ENCODE measurements at regions not wholly inside any gene's neighbourhood (a gene's known extent, or its start where the extent isn't known, plus 50 kb on each side); places are given as distances from the start of the nearest gene placed in this dataset.

DNA sequence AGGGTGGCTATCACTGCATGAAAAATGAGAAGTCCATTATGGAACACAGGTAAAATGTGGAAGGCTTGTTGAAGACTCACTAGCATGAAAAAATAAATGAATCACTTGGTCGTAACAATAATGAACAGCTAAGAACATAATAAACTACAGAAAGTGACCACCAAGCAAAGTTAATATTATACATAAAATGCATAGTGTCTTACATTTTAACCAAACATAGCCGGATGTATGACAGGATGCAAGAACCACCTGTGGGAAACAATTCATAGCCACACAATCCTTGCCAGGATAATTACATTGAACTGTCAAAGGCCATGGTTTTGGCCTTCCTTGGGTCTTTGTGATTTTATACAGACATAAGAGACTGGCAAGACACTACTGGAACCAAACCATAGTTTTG, 81.9 kb upstream of the ATXN3L start:
- Histone ChIP-seq H2BK120ac (ENCODE audit: low read depth, low read length, poor library complexity, severe bottlenecking) (no peak overlapping the region), H3K18ac (ENCODE audit: insufficient read length, low read depth, low read length) (no peak overlapping the region), H3K4me1 (ENCODE audit: insufficient read depth, low read length) (peaks cover 5% of the 10 kb centered on the region; the same call in 1 of the 2 replicates), H3K27me3 (ENCODE audit: insufficient read depth, low read length) (no peaks in the 10 kb centered on the region), H3K56ac (ENCODE audit: insufficient read length, low read depth, low read length) (no peak overlapping the region), H4K5ac (ENCODE audit: insufficient read length, low read depth, low read length) (no peak overlapping the region), H3K14ac (ENCODE audit: insufficient read depth, low read length) (no peak overlapping the region), H3K9me3 (ENCODE audit: control insufficient read depth, low read depth, low read length) (no peaks in the 10 kb centered on the region), H3K79me2 (ENCODE audit: insufficient read depth, low read length) (no peaks in the 10 kb centered on the region), H2BK12ac (ENCODE audit: insufficient read length, low read depth, low read length) (no peak overlapping the region), H2BK15ac (ENCODE audit: low read depth, low read length) (no peak overlapping the region), H2BK20ac (ENCODE audit: low read depth, low read length, poor library complexity, severe bottlenecking) (no peak overlapping the region), H3K4me2 (ENCODE audit: insufficient read depth, insufficient read length, low read length) (no peak overlapping the region), H3T11ph (ENCODE audit: low read length) (no peak overlapping the region), H2AFZ (ENCODE audit: low read length) (no peak overlapping the region), H3K4ac (ENCODE audit: low read depth, low read length) (no peak overlapping the region), H3K27ac (ENCODE audit: insufficient read length, low read depth, low read length) (no peak overlapping the region), H3K23me2 (ENCODE audit: insufficient read length, low read depth, low read length, poor library complexity, severe bottlenecking) (no peaks in the 10 kb centered on the region), H4K91ac (ENCODE audit: insufficient read length, low read depth, low read length) (no peak overlapping the region), H2BK5ac (ENCODE audit: insufficient read length, low read length) (no peak overlapping the region), H2AK5ac (ENCODE audit: insufficient read length, low read length) (no peak overlapping the region), H4K8ac (replicated peaks; ENCODE audit: insufficient read length, low read depth, low read length) (no peak overlapping the region), H3K23ac (ENCODE audit: insufficient read length, low read depth, low read length) (no peak overlapping the region), H3K9ac (ENCODE audit: extremely low read depth, insufficient read length, low read length) (no peak overlapping the region), H4K20me1 (ENCODE audit: control insufficient read depth, insufficient read depth, insufficient read length) (no peaks in the 10 kb centered on the region), H3K79me1 (ENCODE audit: insufficient read depth, low read depth, low read length, poor library complexity, severe bottlenecking) (no peaks in the 10 kb centered on the region)
- TF ChIP-seq CTCF (conservative IDR thresholded peaks at IDR 0.05): no peak
- DNase-seq: no peak
- Mint-ChIP-seq H3K27ac (no peak overlapping the region), H3K4me1 (peaks cover 12 to 19% of the 10 kb centered on the region in 2 experiments; a peak in 3 of 4 replicates), H3K27me3 (ENCODE audit: low read depth) (peaks cover 4% of the 10 kb centered on the region; the same call in 1 of the 2 replicates), H3K4me3 (no peak overlapping the region), H3K36me3 (ENCODE audit: insufficient read depth in 1 of 3, low read depth in 3 of 3) (peaks cover under 1 to 6% (median 3%) of the 10 kb centered on the region in 3 experiments; a peak in 4 of 7 replicates), H3K9me3 (peaks cover 35 to 46% of the 10 kb centered on the region in 2 experiments)
- no CpG with 5 or more reads among the region's 2 CpGs for WGBS (ENCODE audit: extremely low coverage, insufficient read length, low lambda C conversion rate)

Data from H9 (cell line).